Right lobe of liver (tissue), 6 donors: ENCODE measurements at regions not wholly inside any gene's neighbourhood (a gene's known extent, or its start where the extent isn't known, plus 50 kb on each side); places are given as distances from the start of the nearest gene placed in this dataset.

Experiments
- ATAC-seq, 4 donors: fragments of 200-7000 bp; cut with Tn5 transposase; one replicate each; pipeline ENCODE4 v1.9.1; 2020; ENCODE audit warnings: mild to moderate bottlenecking in 4 of 4, moderate library complexity in 4 of 4
- DNase-seq, 3 donors: peaks; one replicate each; pipeline ENCODE4 v3.0.0-alpha.2; 2020
- H3K27ac ChIP-seq, 3 donors: fragments of 200-600 bp; one replicate each; pipeline ENCODE4 v1.8.0; 2022
- H3K27me3 ChIP-seq, 2 donors: fragments of 200-600 bp; one replicate each; pipeline ENCODE4 v1.8.0; 2022
- H3K36me3 ChIP-seq, 4 donors: fragments of 200-600 bp; sonication (generic) in 1 of 4; one replicate each; pipeline versions ENCODE4 v1.5.1 to v1.8.0; 2017 to 2022; ENCODE audit warnings: control low read depth in 1 of 4
- H3K4me1 ChIP-seq, 4 donors: fragments of 200-600 bp; sonication (generic) in 1 of 4; one replicate each; pipeline versions ENCODE4 v1.5.1 to v1.8.0; 2017 to 2022; ENCODE audit warnings: control low read depth in 1 of 4
- H3K4me3 ChIP-seq, 3 donors: fragments of 200-600 bp; one replicate each; pipeline ENCODE4 v1.8.0; 2022
- H3K9me3 ChIP-seq, 4 donors: fragments of 200-600 bp; sonication (generic) in 1 of 4; one replicate each; pipeline versions ENCODE4 v1.5.1 to v1.8.0; 2017 to 2022; ENCODE audit warnings: control low read depth in 1 of 4
- CTCF ChIP-seq, 4 donors: fragments of 200-600 bp in 3 of 4; fragments of 450-650 bp in 1 of 4; IDR thresholded peaks; one replicate each; pipeline versions ENCODE4 v1.5.1 to v1.8.0; 2016 to 2022; ENCODE audit warnings: antibody characterized with exemption in 4 of 4, mild to moderate bottlenecking in 2 of 4
- POLR2A ChIP-seq: fragments of 450-650 bp; IDR thresholded peaks from one replicate; pipeline ENCODE4 v1.6.1; 2017; ENCODE audit warnings: antibody characterized with exemption, mild to moderate bottlenecking
- WGBS: methylation state at CpG from one replicate; pipeline ENCODE4 v1.1.6; 2018; ENCODE audit warnings: low coverage, low lambda C conversion rate; ENCODE audit not compliant: insufficient coverage; ENCODE audit errors: missing lambda C conversion rate; 5-methylcytosine and 5-hydroxymethylcytosine counted together
- intact Hi-C, 2 donors: fragments of 100-400 bp; cut with DNase I; formaldehyde crosslinking; loops; one replicate each; pipeline versions ENCODE4 v1.11.2 to v1.14.1; 2022
- donor health status: DM: no; HTN: yes; CAD: no.
- donor health status: DM: no; HTN: no; CAD: no.
- donor health status: DM: no; HTN: no; CAD: no.
- donor health status: DM: no; HTN: yes; CAD: no.
- donor health status: DM: no; HTN: yes; CAD: no.

- intact Hi-C loops = no loop called here
- H3K4me3 ChIP-seq = peak overlapping the region in 1 of 3 donors; percentile 14
- H3K9me3 ChIP-seq = no peaks in the 10 kb centered on the region
- no peak overlapping the region for H3K27ac ChIP-seq
- no peak for DNase-seq
- 35% methylated on average over 5 of the region's 5 CpGs for WGBS
- peaks cover 0 to 22% (median 0%) of the 10 kb centered on the region in 4 donors for H3K4me1 ChIP-seq
- no peaks in the 10 kb centered on the region for H3K36me3 ChIP-seq
- peak; percentile 13 to 41 (median 34) for ATAC-seq
- no peaks in the 10 kb centered on the region for H3K27me3 ChIP-seq
- TF ChIP-seq POLR2A = no peak
- TF ChIP-seq CTCF (IDR thresholded peaks at IDR 0.05) = no peak
Measured at GRCh38 chr2:190812506-190813294, 67.9 kb upstream of the GLS start.

GRCh38 chr2:190815226-190815625 is 65.4 kb upstream of the GLS start:
- TF ChIP-seq CTCF (IDR thresholded peaks at IDR 0.05) = no peak
- TF ChIP-seq POLR2A = no peak
- H3K4me1 ChIP-seq = peaks cover 0 to 11% (median 0%) of the 10 kb centered on the region in 4 donors
- no peak overlapping the region for H3K27ac ChIP-seq
- intact Hi-C loops = no loop called here
- 26% methylated on average over 2 of the region's 2 CpGs for WGBS
- no peak overlapping the region for H3K4me3 ChIP-seq
- H3K36me3 ChIP-seq = no peaks in the 10 kb centered on the region
- H3K9me3 ChIP-seq = no peaks in the 10 kb centered on the region
- DNase-seq (no peak), ATAC-seq (peak in 3 of 4 donors; percentile 42 to 70 (median 58))
- H3K27me3 ChIP-seq = no peaks in the 10 kb centered on the region

- intact Hi-C loops = no loop called here
- Histone ChIP-seq H3K9me3 (no peaks in the 10 kb centered on the region), H3K27ac (no peak overlapping the region), H3K4me3 (no peak overlapping the region), H3K36me3 (no peaks in the 10 kb centered on the region), H3K4me1 (peaks cover 0 to 4% (median 0%) of the 10 kb centered on the region in 4 donors), H3K27me3 (no peaks in the 10 kb centered on the region)
- TF ChIP-seq POLR2A = no peak
- no peak for TF ChIP-seq CTCF (IDR thresholded peaks at IDR 0.05)
- DNase-seq (no peak), ATAC-seq (no peak)
Measured at GRCh38 chr2:190817082-190817481, 63.5 kb upstream of the GLS start.

- intact Hi-C loops = no loop called here
- no peak overlapping the region for H3K27ac ChIP-seq
- ATAC-seq = no peak
- H3K4me1 ChIP-seq = no peaks in the 10 kb centered on the region
- no peak for TF ChIP-seq POLR2A
- TF ChIP-seq CTCF (IDR thresholded peaks at IDR 0.05) = no peak
- no peaks in the 10 kb centered on the region for H3K9me3 ChIP-seq
- no peak for DNase-seq
- H3K4me3 ChIP-seq = no peak overlapping the region
- WGBS = 72% methylated on average over 3 of the region's 3 CpGs
- H3K27me3 ChIP-seq = no peaks in the 10 kb centered on the region
- H3K36me3 ChIP-seq = no peaks in the 10 kb centered on the region
Measured at GRCh38 chr2:190819840-190820301, 60.8 kb upstream of the GLS start.
